GM10248 (cell line): ENCODE measurements at regions not wholly inside any gene's neighbourhood (a gene's known extent, or its start where the extent isn't known, plus 50 kb on each side); places are given as distances from the start of the nearest gene placed in this dataset.

Experiments used
- CTCF ChIA-PET: fragments of 300-600 bp; sonication (Branson Sonifier 250); formaldehyde crosslinking; extraction: SDS; loops from one replicate; lab custom pipeline; 2021; ENCODE audit warnings: antibody characterized with exemption; lab: Yijun Ruan, JAX
- POLR2A ChIA-PET: fragments of 350-650 bp; sonication (Branson Sonifier 250); formaldehyde crosslinking; extraction: SDS; loops from one replicate; lab custom pipeline; 2020; ENCODE audit warnings: antibody characterized with exemption; lab: Yijun Ruan, JAX
- DNase-seq: peaks from one replicate; pipeline ENCODE4 v3.0.0; 2012; ENCODE audit errors: extremely low spot score
- TF ChIP-seq, protein P1 (sequence below): IDR thresholded peaks from 2 replicates; pipeline ENCODE4 v1.5.1; 2012; ENCODE audit warnings: mild to moderate bottlenecking, low read depth; ENCODE audit errors: extremely low read depth, missing control alignments, control extremely low read depth

DNA sequence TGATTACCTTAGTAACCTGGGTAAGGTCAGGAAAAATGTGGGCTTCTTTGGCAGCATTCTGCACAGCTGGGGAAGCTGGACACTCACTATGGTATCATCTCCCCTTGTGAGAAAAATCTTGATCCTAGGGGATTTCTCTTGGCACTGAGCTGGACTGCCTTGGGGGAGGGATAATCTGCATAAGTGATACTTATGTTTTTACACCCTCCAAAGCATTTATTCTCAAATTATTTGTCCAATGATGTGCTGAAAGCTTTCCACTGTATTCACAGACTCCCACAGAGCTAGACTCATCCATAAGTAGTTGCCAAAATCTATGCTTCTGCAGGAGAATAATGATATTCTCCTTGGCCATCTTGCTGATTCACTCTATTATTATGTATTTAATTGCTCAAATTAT, 121.5 kb upstream of the CNR1 start:
- no peak for DNase-seq
- ChIA-PET CTCF (interaction anchor here (1.3 to 1.4 kb wide), 2 partner anchors 12 to 67 kb away, joined by 3 to 4 read pairs; no protein-coding TSS in a partner anchor), POLR2A (no interaction called here)
- TF ChIP-seq, protein P1, sequence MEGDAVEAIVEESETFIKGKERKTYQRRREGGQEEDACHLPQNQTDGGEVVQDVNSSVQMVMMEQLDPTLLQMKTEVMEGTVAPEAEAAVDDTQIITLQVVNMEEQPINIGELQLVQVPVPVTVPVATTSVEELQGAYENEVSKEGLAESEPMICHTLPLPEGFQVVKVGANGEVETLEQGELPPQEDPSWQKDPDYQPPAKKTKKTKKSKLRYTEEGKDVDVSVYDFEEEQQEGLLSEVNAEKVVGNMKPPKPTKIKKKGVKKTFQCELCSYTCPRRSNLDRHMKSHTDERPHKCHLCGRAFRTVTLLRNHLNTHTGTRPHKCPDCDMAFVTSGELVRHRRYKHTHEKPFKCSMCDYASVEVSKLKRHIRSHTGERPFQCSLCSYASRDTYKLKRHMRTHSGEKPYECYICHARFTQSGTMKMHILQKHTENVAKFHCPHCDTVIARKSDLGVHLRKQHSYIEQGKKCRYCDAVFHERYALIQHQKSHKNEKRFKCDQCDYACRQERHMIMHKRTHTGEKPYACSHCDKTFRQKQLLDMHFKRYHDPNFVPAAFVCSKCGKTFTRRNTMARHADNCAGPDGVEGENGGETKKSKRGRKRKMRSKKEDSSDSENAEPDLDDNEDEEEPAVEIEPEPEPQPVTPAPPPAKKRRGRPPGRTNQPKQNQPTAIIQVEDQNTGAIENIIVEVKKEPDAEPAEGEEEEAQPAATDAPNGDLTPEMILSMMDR = no peak

- DNase-seq = no peak
- TF ChIP-seq, protein P1 = no peak
- CTCF ChIA-PET = no interaction called here
- POLR2A ChIA-PET = no interaction called here
These were observed 110.2 kb upstream of the CNR1 start for GRCh38 chr6:88276331-88276730.

DNA sequence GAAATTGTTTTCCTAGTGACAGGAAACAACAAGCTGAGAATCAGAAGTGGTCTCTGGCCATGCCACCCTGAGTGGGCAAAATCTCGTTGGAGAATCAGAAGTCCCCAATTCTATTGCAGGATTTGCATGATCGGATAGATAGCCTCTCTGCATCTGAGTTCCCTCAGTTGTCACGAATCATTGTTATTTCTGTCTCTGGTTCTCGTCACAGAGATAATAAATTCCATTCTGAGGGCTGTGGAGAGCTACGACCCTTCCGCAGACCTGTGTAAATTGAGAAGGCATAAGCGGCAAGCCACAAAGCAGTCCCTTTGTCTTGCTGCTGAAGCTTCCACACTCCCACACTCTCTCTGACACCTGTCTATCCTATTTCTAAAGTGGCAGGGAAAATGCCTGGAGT, 102.4 kb upstream of the CNR1 start:
- DNase-seq = no peak
- TF ChIP-seq, protein P1 = no peak
- ChIA-PET CTCF (no interaction called here), POLR2A (no interaction called here)

- DNase-seq = no peak
- POLR2A ChIA-PET = no interaction called here
- CTCF ChIA-PET = interaction anchor here (0.8 to 1.3 kb wide), 2 partner anchors 18 to 52 kb away, joined by 3 to 5 read pairs; no protein-coding TSS in a partner anchor
These were observed 100.0 kb upstream of the CNR1 start for GRCh38 chr6:88266126-88266525.

DNA sequence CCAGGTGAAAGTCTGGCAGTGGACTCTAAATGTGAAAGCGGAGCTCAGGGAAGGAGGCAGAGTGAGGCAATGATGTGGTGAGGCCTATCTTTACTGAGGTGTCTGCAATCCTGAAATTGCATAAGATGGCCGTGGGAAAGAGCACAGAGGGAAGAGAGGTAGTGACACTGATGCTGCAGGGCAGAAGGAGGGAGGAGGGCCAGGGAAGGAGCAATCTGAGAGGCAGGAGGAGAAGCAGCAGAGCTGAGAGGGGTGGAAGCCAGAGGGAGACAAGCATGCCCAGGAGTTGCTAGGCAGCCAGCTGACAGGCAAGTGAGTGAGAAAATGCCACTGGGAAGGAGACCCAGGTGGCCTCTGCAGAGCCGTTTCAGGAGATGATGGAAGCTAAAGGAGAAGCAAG, 97.4 kb upstream of the CNR1 start:
- TF ChIP-seq, protein P1 = no peak
- no peak for DNase-seq
- POLR2A ChIA-PET = no interaction called here
- CTCF ChIA-PET = interaction anchor here (1.2 kb wide), 1 partner anchor 10 kb away, joined by 4 read pairs; no protein-coding TSS in a partner anchor

More at GRCh38 chr6:88266126-88266525, 100.0 kb upstream of the CNR1 start:
- TF ChIP-seq, protein P1 = no peak

GRCh38 chr6:88262332-88262731, 96.2 kb upstream of the CNR1 start:
- POLR2A ChIA-PET = no interaction called here
- CTCF ChIA-PET = no interaction called here
- TF ChIP-seq, protein P1 = no peak
- no peak for DNase-seq
